ENCODE measurements at regions not wholly inside any gene's neighbourhood (a gene's known extent, or its start where the extent isn't known, plus 50 kb on each side); places are given as distances from the start of the nearest gene placed in this dataset.

GRCh38 chr3:152618529-152618928 lies 216.4 kb upstream of the P2RY1 start:
- TF ChIP-seq POLR2AphosphoS5 (IDR thresholded peaks at IDR 0.05) (no peak), POLR2A (IDR thresholded peaks at IDR 0.05) (no peak)
- TF ChIP-seq, protein P1, sequence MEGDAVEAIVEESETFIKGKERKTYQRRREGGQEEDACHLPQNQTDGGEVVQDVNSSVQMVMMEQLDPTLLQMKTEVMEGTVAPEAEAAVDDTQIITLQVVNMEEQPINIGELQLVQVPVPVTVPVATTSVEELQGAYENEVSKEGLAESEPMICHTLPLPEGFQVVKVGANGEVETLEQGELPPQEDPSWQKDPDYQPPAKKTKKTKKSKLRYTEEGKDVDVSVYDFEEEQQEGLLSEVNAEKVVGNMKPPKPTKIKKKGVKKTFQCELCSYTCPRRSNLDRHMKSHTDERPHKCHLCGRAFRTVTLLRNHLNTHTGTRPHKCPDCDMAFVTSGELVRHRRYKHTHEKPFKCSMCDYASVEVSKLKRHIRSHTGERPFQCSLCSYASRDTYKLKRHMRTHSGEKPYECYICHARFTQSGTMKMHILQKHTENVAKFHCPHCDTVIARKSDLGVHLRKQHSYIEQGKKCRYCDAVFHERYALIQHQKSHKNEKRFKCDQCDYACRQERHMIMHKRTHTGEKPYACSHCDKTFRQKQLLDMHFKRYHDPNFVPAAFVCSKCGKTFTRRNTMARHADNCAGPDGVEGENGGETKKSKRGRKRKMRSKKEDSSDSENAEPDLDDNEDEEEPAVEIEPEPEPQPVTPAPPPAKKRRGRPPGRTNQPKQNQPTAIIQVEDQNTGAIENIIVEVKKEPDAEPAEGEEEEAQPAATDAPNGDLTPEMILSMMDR (IDR thresholded peaks at IDR 0.05 in 8 of 11, conservative IDR thresholded peaks at IDR 0.05 in 3 of 11): no peak
